Bronchial epithelial cell (primary cell): ENCODE measurements at regions not wholly inside any gene's neighbourhood (a gene's known extent, or its start where the extent isn't known, plus 50 kb on each side); places are given as distances from the start of the nearest gene placed in this dataset.
A peak's percentile ranks its signal among the peaks of the same experiment; 100 is the strongest.

Source experiments
- DNase-seq: peaks from one replicate; pipeline ENCODE4 v3.0.0-alpha.2; 2010; ENCODE audit warnings: low read depth
- FAIRE-seq: peaks from 2 replicates; lab custom pipeline; 2011; peaks lifted over from hg19 to GRCh38; lab: Jason Lieb, UNC
- H3K27me3 ChIP-seq: 2 replicates; pipeline ENCODE4 v1.5.1; 2011; ENCODE audit warnings: low read length; ENCODE audit not compliant: control insufficient read depth, insufficient read depth
- H3K36me3 ChIP-seq: 2 replicates; pipeline ENCODE4 v1.5.1; 2011; ENCODE audit warnings: low read length; ENCODE audit not compliant: control insufficient read depth, insufficient read depth
- H3K4me3 ChIP-seq: 2 replicates; pipeline ENCODE4 v1.5.1; 2011; ENCODE audit warnings: mild to moderate bottlenecking, low read depth, low read length, control low read depth
- TF ChIP-seq, protein P1 (sequence below): IDR thresholded peaks from 2 replicates; pipeline ENCODE4 v1.5.1; 2011; ENCODE audit warnings: mild to moderate bottlenecking, moderate library complexity, low read length, control low read depth, inconsistent platforms; ENCODE audit not compliant: insufficient read depth, severe bottlenecking

DNA sequence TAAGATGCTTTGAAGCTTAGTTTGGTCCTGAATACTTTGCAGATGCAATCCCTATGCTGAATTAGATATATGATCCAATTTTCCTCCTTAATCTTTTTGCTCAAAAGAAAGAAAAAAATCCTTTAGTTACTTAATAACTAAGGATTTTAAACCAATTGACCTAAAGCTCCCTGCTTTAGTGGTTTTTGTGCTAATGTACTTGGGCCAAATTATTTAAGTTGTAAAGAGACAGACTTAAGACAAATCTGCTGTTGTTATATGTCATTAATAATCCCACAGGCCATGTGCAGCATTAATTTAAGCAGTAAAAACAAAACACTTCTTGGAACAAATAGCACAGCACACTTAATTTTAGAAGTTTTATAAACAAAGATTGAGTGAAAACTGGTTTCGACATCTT is 776.1 kb upstream of the SEMA6D start:
- TF ChIP-seq, protein P1, sequence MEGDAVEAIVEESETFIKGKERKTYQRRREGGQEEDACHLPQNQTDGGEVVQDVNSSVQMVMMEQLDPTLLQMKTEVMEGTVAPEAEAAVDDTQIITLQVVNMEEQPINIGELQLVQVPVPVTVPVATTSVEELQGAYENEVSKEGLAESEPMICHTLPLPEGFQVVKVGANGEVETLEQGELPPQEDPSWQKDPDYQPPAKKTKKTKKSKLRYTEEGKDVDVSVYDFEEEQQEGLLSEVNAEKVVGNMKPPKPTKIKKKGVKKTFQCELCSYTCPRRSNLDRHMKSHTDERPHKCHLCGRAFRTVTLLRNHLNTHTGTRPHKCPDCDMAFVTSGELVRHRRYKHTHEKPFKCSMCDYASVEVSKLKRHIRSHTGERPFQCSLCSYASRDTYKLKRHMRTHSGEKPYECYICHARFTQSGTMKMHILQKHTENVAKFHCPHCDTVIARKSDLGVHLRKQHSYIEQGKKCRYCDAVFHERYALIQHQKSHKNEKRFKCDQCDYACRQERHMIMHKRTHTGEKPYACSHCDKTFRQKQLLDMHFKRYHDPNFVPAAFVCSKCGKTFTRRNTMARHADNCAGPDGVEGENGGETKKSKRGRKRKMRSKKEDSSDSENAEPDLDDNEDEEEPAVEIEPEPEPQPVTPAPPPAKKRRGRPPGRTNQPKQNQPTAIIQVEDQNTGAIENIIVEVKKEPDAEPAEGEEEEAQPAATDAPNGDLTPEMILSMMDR, result no peak
- Histone ChIP-seq H3K4me3 (no peak overlapping the region), H3K36me3 (no peaks in the 10 kb centered on the region), H3K27me3 (no peaks in the 10 kb centered on the region)
- no peak for FAIRE-seq
- no peak for DNase-seq

DNA sequence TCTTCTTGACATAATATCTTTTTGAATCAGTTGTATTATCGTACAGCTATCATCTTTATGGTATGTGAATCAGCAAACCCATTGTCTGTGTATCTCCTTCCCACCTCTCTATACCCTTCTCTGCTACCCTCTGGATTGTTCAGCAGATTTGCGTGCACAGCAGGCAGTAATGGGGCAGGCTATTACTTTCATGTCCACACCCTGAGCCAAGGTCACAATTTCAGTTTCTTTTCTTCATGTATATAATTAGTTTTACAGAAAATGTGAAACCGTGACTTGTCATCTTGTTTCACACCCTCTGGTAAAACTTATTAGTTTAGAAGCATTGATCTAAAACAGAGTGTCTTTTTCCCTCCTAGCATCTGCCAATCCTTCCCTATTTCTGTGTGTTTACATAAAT is 770.4 kb upstream of the SEMA6D start:
- Histone ChIP-seq H3K27me3 (no peaks in the 10 kb centered on the region), H3K36me3 (no peaks in the 10 kb centered on the region), H3K4me3 (no peak overlapping the region)
- no peak for DNase-seq
- TF ChIP-seq, protein P1, result no peak
- peak; percentile 28 for FAIRE-seq

DNA sequence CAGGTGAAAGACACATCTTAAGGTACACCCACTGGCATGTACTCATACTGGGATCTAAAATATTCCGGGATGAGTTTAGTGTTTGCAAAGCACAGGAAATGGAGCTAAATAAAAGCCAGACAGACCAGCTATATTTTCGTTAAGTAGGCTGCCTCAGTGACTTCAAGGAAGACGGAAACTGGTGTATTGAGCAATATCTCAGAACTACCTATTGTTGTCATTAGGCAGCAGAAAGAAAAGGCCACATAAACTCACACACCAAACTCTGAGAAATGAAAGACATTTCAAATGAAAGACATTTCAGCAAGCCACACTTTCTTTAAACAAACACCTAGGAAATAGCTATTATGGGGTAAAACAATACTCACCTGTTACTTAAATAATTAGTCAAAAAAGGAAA is 761.7 kb upstream of the SEMA6D start:
- H3K36me3 ChIP-seq, result no peaks in the 10 kb centered on the region
- no peaks in the 10 kb centered on the region for H3K27me3 ChIP-seq
- FAIRE-seq (no peak), DNase-seq (peak; percentile 8)
- H3K4me3 ChIP-seq, result no peak overlapping the region
- TF ChIP-seq, protein P1, result no peak

DNA sequence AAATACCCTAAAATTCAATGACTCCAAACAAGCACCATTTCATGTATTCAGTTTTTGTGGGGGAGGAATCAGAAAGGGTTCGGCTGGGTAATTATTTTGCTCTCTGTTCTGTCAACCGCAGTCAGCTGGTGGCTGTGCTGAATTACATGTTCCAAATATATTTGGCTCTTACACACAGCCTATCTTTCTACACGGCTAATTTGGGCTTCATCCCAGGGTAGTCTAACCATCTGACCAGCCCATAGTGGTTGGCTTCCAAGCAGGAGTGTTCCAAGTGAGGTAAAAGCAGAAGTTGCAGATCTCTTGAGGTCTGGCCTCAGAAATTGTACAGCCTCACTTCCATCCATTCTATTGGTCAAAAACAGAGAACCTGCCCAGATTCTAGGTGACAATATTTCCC is 760.8 kb upstream of the SEMA6D start:
- no peak for FAIRE-seq
- no peak for DNase-seq
- Histone ChIP-seq H3K36me3 (no peaks in the 10 kb centered on the region), H3K27me3 (no peaks in the 10 kb centered on the region), H3K4me3 (no peak overlapping the region)
- TF ChIP-seq, protein P1, result no peak

DNA sequence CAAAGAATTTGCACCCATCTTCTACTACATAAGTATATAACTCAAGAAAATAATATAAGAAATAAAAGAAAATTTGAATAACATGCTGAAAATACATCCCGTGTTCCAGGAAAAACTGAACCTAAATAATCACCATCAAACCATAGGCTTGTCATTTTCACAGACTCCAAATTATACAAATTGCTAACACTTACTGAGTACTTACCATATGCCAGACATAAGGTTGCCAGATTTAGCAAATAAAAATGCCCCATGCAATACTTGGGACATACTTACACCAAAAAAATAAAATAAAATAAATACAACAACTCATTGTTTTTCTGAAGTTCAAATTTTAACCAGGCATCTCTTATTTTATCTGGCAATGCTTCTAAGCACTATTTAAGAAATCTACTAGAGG is 760.4 kb upstream of the SEMA6D start:
- Histone ChIP-seq H3K27me3 (no peaks in the 10 kb centered on the region), H3K4me3 (no peak overlapping the region), H3K36me3 (no peaks in the 10 kb centered on the region)
- no peak for FAIRE-seq
- no peak for DNase-seq
- TF ChIP-seq, protein P1, result no peak

DNA sequence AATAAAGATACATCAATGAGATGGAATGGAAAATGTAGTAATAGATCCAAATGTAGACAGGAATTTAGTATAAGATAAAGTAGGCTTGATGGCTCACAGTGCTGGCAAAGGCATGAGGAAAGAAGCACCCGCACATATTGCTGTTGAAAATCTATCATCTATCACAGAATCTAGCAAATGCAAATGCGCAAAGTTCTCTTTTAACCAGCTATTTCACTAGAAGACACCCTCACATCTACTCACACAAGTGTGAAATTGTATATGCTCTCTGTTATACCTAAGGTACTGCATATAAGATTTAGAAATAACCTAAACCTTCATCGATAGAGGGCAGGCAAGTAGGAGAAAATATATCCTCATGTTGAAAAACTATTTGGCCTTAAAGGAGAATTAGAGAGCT is 756.7 kb upstream of the SEMA6D start:
- Histone ChIP-seq H3K36me3 (no peaks in the 10 kb centered on the region), H3K4me3 (no peak overlapping the region), H3K27me3 (no peaks in the 10 kb centered on the region)
- DNase-seq, result no peak
- FAIRE-seq, result no peak
- TF ChIP-seq, protein P1, result no peak
